ENCODE measurements at regions not wholly inside any gene's neighbourhood (a gene's known extent, or its start where the extent isn't known, plus 50 kb on each side); places are given as distances from the start of the nearest gene placed in this dataset.

DNA sequence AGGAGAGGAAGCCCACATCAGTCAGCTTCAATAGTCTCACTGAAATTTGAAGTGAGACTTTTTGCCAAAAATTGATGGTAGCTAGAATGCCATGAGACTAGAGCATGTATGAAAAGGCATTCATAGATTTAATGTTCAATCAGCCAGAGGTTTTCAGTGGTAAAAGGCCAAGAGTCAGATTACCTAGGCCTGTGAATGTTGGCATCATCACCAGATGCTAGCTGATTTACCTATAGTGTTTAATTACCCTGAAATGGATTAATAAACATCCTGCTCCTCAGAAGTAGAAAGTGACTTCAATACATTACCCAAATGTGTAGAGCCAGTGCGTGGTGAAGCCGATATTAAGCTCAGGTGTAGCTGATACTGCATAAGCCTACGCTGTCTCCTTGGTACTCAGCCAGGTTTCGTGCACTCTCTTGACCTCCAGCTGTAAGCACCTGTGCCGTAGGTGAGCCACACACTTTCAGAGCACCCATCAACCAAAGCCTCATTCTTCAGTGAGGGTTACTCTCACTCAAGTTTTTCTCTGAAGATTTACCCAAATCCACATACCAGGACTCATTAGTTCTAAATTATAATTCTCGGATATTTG lies 1140.3 kb upstream of the SLC10A2 start:
- Histone ChIP-seq H3K27me3 (no peaks in the 10 kb centered on the region), H3K4me3 (no peak overlapping the region), H3K27ac (no peak overlapping the region), H3K4me2 (no peak overlapping the region), H4K20me1 (ENCODE audit: insufficient read depth, poor library complexity, severe bottlenecking) (no peaks in the 10 kb centered on the region), H3K79me2 (no peaks in the 10 kb centered on the region), H3K4me1 (ENCODE audit: insufficient read depth) (no peaks in the 10 kb centered on the region), H3K36me3 (replicated peaks; ENCODE audit: insufficient read depth, low read depth) (no peaks in the 10 kb centered on the region), H3K9me2 (replicated peaks; ENCODE audit: insufficient read depth) (no peaks in the 10 kb centered on the region), H3K9me3 (ENCODE audit: low read depth) (no peaks in the 10 kb centered on the region), H2AFZ (no peak overlapping the region)
- 97% methylated on average over 6 of the region's 6 CpGs for WGBS (ENCODE audit: low lambda C conversion rate, missing lambda C conversion rate)
- TF ChIP-seq EZH2phosphoT487 (IDR thresholded peaks at IDR 0.05; ENCODE audit: low read depth, severe bottlenecking, unreplicated experiment) (no peak), EZH2 (IDR thresholded peaks at IDR 0.05; ENCODE audit: borderline replicate concordance) (no peak)
- DNase-seq (ENCODE audit: low spot score) = no peak

DNA sequence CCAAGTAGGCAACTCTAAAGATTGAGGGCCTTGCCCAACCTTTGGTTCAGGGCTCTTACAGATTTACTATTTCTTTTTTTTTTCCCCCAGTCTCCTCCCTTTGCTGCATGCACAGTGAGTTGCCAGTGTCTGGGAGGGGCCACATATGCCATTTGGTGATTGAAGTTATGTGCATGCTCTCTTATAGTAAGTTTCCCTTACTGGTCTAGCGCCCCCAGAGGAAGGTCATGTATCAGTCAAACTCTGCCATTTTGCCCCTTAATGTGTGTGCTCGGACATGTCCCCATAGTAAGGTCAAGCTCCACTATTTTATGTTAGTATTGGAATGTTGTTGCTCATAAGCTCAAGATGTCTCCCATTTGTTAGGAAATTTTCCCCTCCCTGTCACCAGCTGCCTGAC lies 1138.0 kb upstream of the SLC10A2 start:
- TF ChIP-seq EZH2 (IDR thresholded peaks at IDR 0.05; ENCODE audit: borderline replicate concordance) = no peak
- TF ChIP-seq CTCF (IDR thresholded peaks at IDR 0.05; ENCODE audit: poor library complexity) = no peak
- TF ChIP-seq EZH2phosphoT487 (IDR thresholded peaks at IDR 0.05; ENCODE audit: low read depth, severe bottlenecking, unreplicated experiment) = no peak
- Histone ChIP-seq H3K27me3 (no peaks in the 10 kb centered on the region), H3K36me3 (replicated peaks; ENCODE audit: insufficient read depth, low read depth) (no peaks in the 10 kb centered on the region), H2AFZ (no peak overlapping the region), H3K4me3 (no peak overlapping the region), H3K4me1 (ENCODE audit: insufficient read depth) (no peaks in the 10 kb centered on the region), H3K79me2 (no peaks in the 10 kb centered on the region), H3K4me2 (no peak overlapping the region), H4K20me1 (ENCODE audit: insufficient read depth, poor library complexity, severe bottlenecking) (no peaks in the 10 kb centered on the region), H3K9me2 (replicated peaks; ENCODE audit: insufficient read depth) (no peaks in the 10 kb centered on the region), H3K27ac (no peak overlapping the region), H3K9me3 (ENCODE audit: low read depth) (no peaks in the 10 kb centered on the region)
- 76% methylated on average over 2 of the region's 2 CpGs for WGBS (ENCODE audit: low lambda C conversion rate, missing lambda C conversion rate)
- DNase-seq (ENCODE audit: low spot score) = no peak

DNA sequence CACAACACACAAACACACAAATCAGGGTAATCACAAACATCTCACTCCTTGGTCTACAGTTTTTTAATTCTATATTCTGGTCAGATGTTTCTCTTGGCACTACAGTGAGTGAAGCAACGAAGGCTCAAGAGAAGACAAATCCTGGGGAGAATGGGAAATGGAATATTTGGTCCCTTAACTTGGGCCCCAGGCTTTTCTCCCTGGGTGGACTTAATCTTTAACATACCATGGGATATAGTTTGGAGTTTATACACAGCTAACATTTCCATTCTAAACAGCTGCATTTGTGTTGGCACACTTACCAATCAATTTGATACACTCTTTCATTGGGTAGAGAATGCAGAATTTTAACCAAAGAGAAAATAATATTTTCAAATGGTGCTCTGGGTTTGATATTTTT lies 1132.6 kb upstream of the SLC10A2 start:
- H3K9me3 ChIP-seq (ENCODE audit: low read depth) = no peaks in the 10 kb centered on the region
- TF ChIP-seq EZH2 (IDR thresholded peaks at IDR 0.05; ENCODE audit: borderline replicate concordance) = no peak
- TF ChIP-seq CTCF (IDR thresholded peaks at IDR 0.05; ENCODE audit: poor library complexity) = no peak
- TF ChIP-seq EZH2phosphoT487 (IDR thresholded peaks at IDR 0.05; ENCODE audit: low read depth, severe bottlenecking, unreplicated experiment) = no peak
- no peaks in the 10 kb centered on the region for H3K4me1 ChIP-seq (ENCODE audit: insufficient read depth)
- no peaks in the 10 kb centered on the region for H3K9me2 ChIP-seq (replicated peaks; ENCODE audit: insufficient read depth)
- no peak overlapping the region for H3K27ac ChIP-seq
- no peak overlapping the region for H3K4me2 ChIP-seq
- DNase-seq (ENCODE audit: low spot score) = no peak
- no peaks in the 10 kb centered on the region for H3K27me3 ChIP-seq
- H3K79me2 ChIP-seq = no peaks in the 10 kb centered on the region
- 71% methylated on average over 1 of the region's 1 CpG for WGBS (ENCODE audit: low lambda C conversion rate, missing lambda C conversion rate)
- no peaks in the 10 kb centered on the region for H3K36me3 ChIP-seq (replicated peaks; ENCODE audit: insufficient read depth, low read depth)
- H4K20me1 ChIP-seq (ENCODE audit: insufficient read depth, poor library complexity, severe bottlenecking) = no peaks in the 10 kb centered on the region
- H2AFZ ChIP-seq = no peak overlapping the region
- no peak overlapping the region for H3K4me3 ChIP-seq

GRCh38 chr13:104196611-104197010 lies 1130.4 kb upstream of the SLC10A2 start:
- H3K27me3 ChIP-seq = no peaks in the 10 kb centered on the region

More at GRCh38 chr13:104196611-104197010, 1130.4 kb upstream of the SLC10A2 start:
- Histone ChIP-seq H3K9me2 (replicated peaks; ENCODE audit: insufficient read depth) (no peaks in the 10 kb centered on the region), H3K4me2 (no peak overlapping the region), H3K4me1 (ENCODE audit: insufficient read depth) (no peaks in the 10 kb centered on the region), H4K20me1 (ENCODE audit: insufficient read depth, poor library complexity, severe bottlenecking) (no peaks in the 10 kb centered on the region), H3K27ac (no peak overlapping the region), H3K36me3 (replicated peaks; ENCODE audit: insufficient read depth, low read depth) (no peaks in the 10 kb centered on the region), H3K4me3 (no peak overlapping the region), H2AFZ (no peak overlapping the region), H3K9me3 (ENCODE audit: low read depth) (no peaks in the 10 kb centered on the region), H3K79me2 (no peaks in the 10 kb centered on the region)
- no peak for DNase-seq (ENCODE audit: low spot score)
- no peak for TF ChIP-seq EZH2 (IDR thresholded peaks at IDR 0.05; ENCODE audit: borderline replicate concordance)
- TF ChIP-seq CTCF (IDR thresholded peaks at IDR 0.05; ENCODE audit: poor library complexity) = no peak
- TF ChIP-seq EZH2phosphoT487 (IDR thresholded peaks at IDR 0.05; ENCODE audit: low read depth, severe bottlenecking, unreplicated experiment) = no peak
- 83% methylated on average over 5 of the region's 5 CpGs for WGBS (ENCODE audit: low lambda C conversion rate, missing lambda C conversion rate)

Data from hepatocyte (in vitro differentiated cells).